Body of pancreas (tissue), 4 donors: ENCODE measurements at regions not wholly inside any gene's neighbourhood (a gene's known extent, or its start where the extent isn't known, plus 50 kb on each side); places are given as distances from the start of the nearest gene placed in this dataset.

Experiments
- ATAC-seq: fragments of 150-250 bp; one replicate; pipeline ENCODE4 v1.9.1; 2016
- DNase-seq, 4 donors: peaks; one replicate each; pipeline ENCODE4 v3.0.0-alpha.2; 2019
- H3K27ac ChIP-seq, 4 donors: fragments of 200-600 bp; sonication (generic); 1 replicate in 3 of 4; 2 replicates in 1 of 4; pipeline versions ENCODE4 v1.5.1 to v1.6.1; 2016 to 2019; ENCODE audit warnings: mild to moderate bottlenecking in 1 of 4, mixed read lengths in 1 of 4, moderate library complexity in 1 of 4
- H3K27me3 ChIP-seq, 2 donors: fragments of 200-600 bp; sonication (generic); one replicate each; pipeline ENCODE4 v1.6.0; 2016; ENCODE audit warnings: mild to moderate bottlenecking in 1 of 2
- H3K36me3 ChIP-seq, 2 donors: fragments of 200-600 bp; sonication (generic); replicated peaks in 1 of 2; 2 replicates each; pipeline ENCODE4 v1.5.1; 2016; ENCODE audit warnings: low read depth in 2 of 2; ENCODE audit not compliant: insufficient read depth in 1 of 2
- H3K4me1 ChIP-seq: fragments of 200-600 bp; sonication (generic); one replicate; pipeline ENCODE4 v1.6.0; 2016
- H3K4me3 ChIP-seq, 2 donors: fragments of 200-600 bp; sonication (generic); 1 replicate in 1 of 2; 2 replicates in 1 of 2; pipeline ENCODE4 v1.5.1; 2016 to 2019
- H3K9me3 ChIP-seq, 3 donors: fragments of 200-600 bp; sonication (generic); 1 replicate in 2 of 3; 2 replicates in 1 of 3; pipeline ENCODE4 v1.5.1; 2016
- CTCF ChIP-seq, 7 experiments: fragments of 450-650 bp in 4 of 7; fragments of 200-600 bp in 3 of 7; sonication (generic) in 3 of 7; IDR thresholded peaks; one replicate each; pipeline ENCODE4 v1.5.1; 2016 to 2019; ENCODE audit warnings: antibody characterized with exemption in 7 of 7
- POLR2A ChIP-seq, 3 donors: fragments of 450-650 bp; IDR thresholded peaks; one replicate each; pipeline ENCODE4 v1.6.1; 2016; ENCODE audit warnings: antibody characterized with exemption in 3 of 3, mild to moderate bottlenecking in 2 of 3
- WGBS, 2 donors: methylation state at CpG; one replicate each; pipeline ENCODE4 v1.1.5; 2017; 5-methylcytosine and 5-hydroxymethylcytosine counted together
- intact Hi-C: fragments of 100-400 bp; cut with DNase I; formaldehyde crosslinking; loops from one replicate; pipeline ENCODE4 v1.15.1; 2023

GRCh38 chr14:99342204-99342603, 70.2 kb upstream of the BCL11B start:
- intact Hi-C loops: no loop called here
- ATAC-seq (no peak), DNase-seq (no peak)
- Histone ChIP-seq H3K4me3 (no peak overlapping the region), H3K27ac (no peak overlapping the region), H3K27me3 (no peaks in the 10 kb centered on the region), H3K9me3 (no peaks in the 10 kb centered on the region), H3K4me1 (peaks cover 12% of the 10 kb centered on the region), H3K36me3 (no peaks in the 10 kb centered on the region)
- WGBS, 2 donors: 79 to 81% methylated on average over 6 of the region's 6 CpGs
- no peak for TF ChIP-seq POLR2A (IDR thresholded peaks at IDR 0.05)
- no peak for TF ChIP-seq CTCF (IDR thresholded peaks at IDR 0.05)

- intact Hi-C loops: no loop called here
- no peak for DNase-seq
- no peaks in the 10 kb centered on the region for H3K36me3 ChIP-seq
- ATAC-seq: no peak
- 80 to 81% methylated on average over 1 to 2 of the region's 2 CpGs for WGBS, 2 donors
- no peak for TF ChIP-seq CTCF (IDR thresholded peaks at IDR 0.05)
- no peak for TF ChIP-seq POLR2A (IDR thresholded peaks at IDR 0.05)
- H3K27me3 ChIP-seq: no peaks in the 10 kb centered on the region
- no peak overlapping the region for H3K4me3 ChIP-seq
- no peaks in the 10 kb centered on the region for H3K9me3 ChIP-seq
- H3K27ac ChIP-seq: no peak overlapping the region
- H3K4me1 ChIP-seq: peaks cover under 1% of the 10 kb centered on the region
Observed at GRCh38 chr14:99339551-99339950, 67.6 kb upstream of the BCL11B start.

- Histone ChIP-seq H3K4me1 (peaks cover 13% of the 10 kb centered on the region), H3K27ac (no peak overlapping the region), H3K4me3 (no peak overlapping the region), H3K27me3 (no peaks in the 10 kb centered on the region), H3K36me3 (no peaks in the 10 kb centered on the region), H3K9me3 (no peaks in the 10 kb centered on the region)
- DNase-seq (no peak), ATAC-seq (no peak)
- intact Hi-C loops: no loop called here
- TF ChIP-seq POLR2A (IDR thresholded peaks at IDR 0.05) (no peak), CTCF (IDR thresholded peaks at IDR 0.05) (no peak)
- 74 to 80% methylated on average over 5 of the region's 5 CpGs for WGBS, 2 donors
Observed at GRCh38 chr14:99338313-99338712, 66.3 kb upstream of the BCL11B start.

GRCh38 chr14:99333841-99334635, 62.0 kb upstream of the BCL11B start:
- H3K36me3 ChIP-seq: no peaks in the 10 kb centered on the region
- no peak overlapping the region for H3K4me3 ChIP-seq
- no peaks in the 10 kb centered on the region for H3K27me3 ChIP-seq
- WGBS, 2 donors: 28 to 33% methylated on average over 18 to 20 of the region's 21 CpGs
- peak in 3 of 4 donors; percentile 13 to 63 (median 40) for DNase-seq
- TF ChIP-seq POLR2A (IDR thresholded peaks at IDR 0.05) (no peak), CTCF (IDR thresholded peaks at IDR 0.05) (no peak)
- H3K4me1 ChIP-seq: peaks cover 16% of the 10 kb centered on the region
- no peak for ATAC-seq
- intact Hi-C loops: no loop called here
- H3K27ac ChIP-seq: no peak overlapping the region
- H3K9me3 ChIP-seq: no peaks in the 10 kb centered on the region

- intact Hi-C loops: no loop called here
- WGBS, 2 donors: 81 to 87% methylated on average over 3 to 5 of the region's 5 CpGs
Observed at GRCh38 chr14:99333214-99333613, 61.2 kb upstream of the BCL11B start.

More at GRCh38 chr14:99333214-99333613, 61.2 kb upstream of the BCL11B start:
- TF ChIP-seq POLR2A (IDR thresholded peaks at IDR 0.05): no peak
- no peak for TF ChIP-seq CTCF (IDR thresholded peaks at IDR 0.05)
- Histone ChIP-seq H3K9me3 (no peaks in the 10 kb centered on the region), H3K27me3 (no peaks in the 10 kb centered on the region), H3K4me3 (no peak overlapping the region), H3K36me3 (no peaks in the 10 kb centered on the region), H3K27ac (no peak overlapping the region), H3K4me1 (peaks cover 16% of the 10 kb centered on the region)
- no peak for ATAC-seq
- no peak for DNase-seq
